ENCODE measurements at regions not wholly inside any gene's neighbourhood (a gene's known extent, or its start where the extent isn't known, plus 50 kb on each side); places are given as distances from the start of the nearest gene placed in this dataset.

DNA sequence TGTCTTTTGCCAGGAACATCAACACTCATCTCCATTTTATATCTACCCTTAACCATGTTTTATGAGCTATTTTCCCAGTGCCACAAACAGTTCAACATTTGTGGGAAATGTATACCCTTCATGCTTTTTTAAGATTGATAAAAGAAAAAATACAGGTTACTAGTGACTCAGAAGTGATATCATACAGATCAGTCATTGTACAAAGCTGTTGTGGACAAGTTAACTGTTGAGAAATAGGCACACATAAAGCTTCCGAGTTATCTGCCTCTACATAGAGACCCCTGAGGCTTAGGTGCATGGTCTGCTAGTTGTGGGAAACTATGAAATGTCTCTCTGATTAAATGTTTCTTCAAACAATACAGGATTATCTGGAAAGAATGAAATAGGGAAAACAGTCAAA is 96.3 kb downstream of the LSM5 start:
- CTCF ChIA-PET, result interaction anchor here (0.6 kb wide), 1 partner anchor 398 kb away, joined by 3 read pairs; no protein-coding TSS in a partner anchor
- intact Hi-C loops (cut with micrococcal nuclease), result no loop called here
- no peak for DNase-seq (ENCODE audit: unreplicated experiment)
- no peak overlapping the region for H3K27ac Mint-ChIP-seq (ENCODE audit: low read depth, unreplicated experiment)
- no peaks in the 10 kb centered on the region for H3K9me3 Mint-ChIP-seq (ENCODE audit: unreplicated experiment)
- H3K4me3 Mint-ChIP-seq (ENCODE audit: unreplicated experiment), result no peak overlapping the region
- H3K36me3 Mint-ChIP-seq (ENCODE audit: insufficient read depth, unreplicated experiment), result peaks cover 6% of the 10 kb centered on the region
- POLR2A ChIA-PET, result no interaction called here
- BruUV-seq (replicated peaks), result no TSS peak
- TF ChIP-seq, protein P1, sequence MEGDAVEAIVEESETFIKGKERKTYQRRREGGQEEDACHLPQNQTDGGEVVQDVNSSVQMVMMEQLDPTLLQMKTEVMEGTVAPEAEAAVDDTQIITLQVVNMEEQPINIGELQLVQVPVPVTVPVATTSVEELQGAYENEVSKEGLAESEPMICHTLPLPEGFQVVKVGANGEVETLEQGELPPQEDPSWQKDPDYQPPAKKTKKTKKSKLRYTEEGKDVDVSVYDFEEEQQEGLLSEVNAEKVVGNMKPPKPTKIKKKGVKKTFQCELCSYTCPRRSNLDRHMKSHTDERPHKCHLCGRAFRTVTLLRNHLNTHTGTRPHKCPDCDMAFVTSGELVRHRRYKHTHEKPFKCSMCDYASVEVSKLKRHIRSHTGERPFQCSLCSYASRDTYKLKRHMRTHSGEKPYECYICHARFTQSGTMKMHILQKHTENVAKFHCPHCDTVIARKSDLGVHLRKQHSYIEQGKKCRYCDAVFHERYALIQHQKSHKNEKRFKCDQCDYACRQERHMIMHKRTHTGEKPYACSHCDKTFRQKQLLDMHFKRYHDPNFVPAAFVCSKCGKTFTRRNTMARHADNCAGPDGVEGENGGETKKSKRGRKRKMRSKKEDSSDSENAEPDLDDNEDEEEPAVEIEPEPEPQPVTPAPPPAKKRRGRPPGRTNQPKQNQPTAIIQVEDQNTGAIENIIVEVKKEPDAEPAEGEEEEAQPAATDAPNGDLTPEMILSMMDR (IDR thresholded peaks at IDR 0.05; ENCODE audit: unreplicated experiment), result no peak
- peaks cover 37% of the 10 kb centered on the region for H3K27me3 Mint-ChIP-seq (ENCODE audit: insufficient read depth, unreplicated experiment)
- no peaks in the 10 kb centered on the region for H3K4me1 Mint-ChIP-seq (ENCODE audit: insufficient read depth, unreplicated experiment)

GRCh38 chr7:32390210-32390609 is 100.0 kb downstream of the LSM5 start:
- intact Hi-C loops (cut with micrococcal nuclease), result no loop called here
- H3K36me3 Mint-ChIP-seq (ENCODE audit: insufficient read depth, unreplicated experiment), result peaks cover 6% of the 10 kb centered on the region
- no peaks in the 10 kb centered on the region for H3K9me3 Mint-ChIP-seq (ENCODE audit: unreplicated experiment)
- ChIA-PET POLR2A (no interaction called here), CTCF (interaction anchor here (1.9 kb wide), 1 partner anchor 89 kb away, joined by 6 read pairs; no protein-coding TSS in a partner anchor)
- DNase-seq (ENCODE audit: unreplicated experiment), result no peak
- H3K4me3 Mint-ChIP-seq (ENCODE audit: unreplicated experiment), result no peak overlapping the region
- no peaks in the 10 kb centered on the region for H3K4me1 Mint-ChIP-seq (ENCODE audit: insufficient read depth, unreplicated experiment)
- peaks cover 27% of the 10 kb centered on the region for H3K27me3 Mint-ChIP-seq (ENCODE audit: insufficient read depth, unreplicated experiment)
- no TSS peak for BruUV-seq (replicated peaks)
- H3K27ac Mint-ChIP-seq (ENCODE audit: low read depth, unreplicated experiment), result no peak overlapping the region
- TF ChIP-seq, protein P1 (IDR thresholded peaks at IDR 0.05; ENCODE audit: unreplicated experiment), result no peak

GRCh38 chr7:32385316-32385956 is 104.7 kb downstream of the LSM5 start:
- Mint-ChIP-seq H3K4me1 (ENCODE audit: insufficient read depth, unreplicated experiment) (no peaks in the 10 kb centered on the region), H3K36me3 (ENCODE audit: insufficient read depth, unreplicated experiment) (no peaks in the 10 kb centered on the region), H3K27ac (ENCODE audit: low read depth, unreplicated experiment) (no peak overlapping the region), H3K9me3 (ENCODE audit: unreplicated experiment) (no peaks in the 10 kb centered on the region), H3K4me3 (ENCODE audit: unreplicated experiment) (no peak overlapping the region), H3K27me3 (ENCODE audit: insufficient read depth, unreplicated experiment) (peaks cover 33% of the 10 kb centered on the region)
- ChIA-PET CTCF (interaction anchor here (0.5 to 1.2 kb wide), 4 partner anchors 29 to 371 kb away, joined by 3 to 6 read pairs (median 4); no protein-coding TSS in a partner anchor), POLR2A (no interaction called here)
- TF ChIP-seq, protein P1 (IDR thresholded peaks at IDR 0.05; ENCODE audit: unreplicated experiment), result no peak
- intact Hi-C loops (cut with micrococcal nuclease), result no loop called here
- no TSS peak for BruUV-seq (replicated peaks)
- no peak for DNase-seq (ENCODE audit: unreplicated experiment)

DNA sequence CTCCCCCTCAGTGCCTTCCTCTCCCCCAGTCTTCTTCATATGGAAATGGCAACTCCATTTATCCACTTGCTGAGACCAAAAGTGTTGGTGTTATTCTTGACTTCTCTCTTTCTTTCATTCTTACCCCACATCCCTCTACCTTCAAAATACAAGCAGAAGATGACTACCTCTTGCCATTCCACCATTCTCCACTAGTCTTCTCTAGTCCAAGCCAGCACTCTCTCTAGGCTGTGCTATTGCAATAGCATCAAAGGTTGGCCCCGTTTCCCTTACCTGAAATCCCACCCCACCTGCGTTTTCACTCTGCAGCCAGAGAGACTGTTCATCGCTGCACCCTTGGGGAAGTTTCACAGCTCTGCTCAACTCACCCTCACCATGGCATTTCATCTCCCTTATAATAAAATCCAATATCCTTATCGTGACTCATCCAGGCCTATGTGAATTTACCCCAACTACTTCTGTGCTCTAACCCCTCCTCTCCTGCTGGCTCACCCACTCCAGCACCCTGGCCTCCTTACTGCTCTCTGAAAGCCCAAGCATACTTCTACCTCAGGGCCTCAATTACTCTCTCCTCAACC is 109.1 kb downstream of the LSM5 start:
- no peaks in the 10 kb centered on the region for H3K4me1 Mint-ChIP-seq (ENCODE audit: insufficient read depth, unreplicated experiment)
- TF ChIP-seq, protein P1 (IDR thresholded peaks at IDR 0.05; ENCODE audit: unreplicated experiment), result no peak
- DNase-seq (ENCODE audit: unreplicated experiment), result no peak
- intact Hi-C loops (cut with micrococcal nuclease), result no loop called here
- no peak overlapping the region for H3K27ac Mint-ChIP-seq (ENCODE audit: low read depth, unreplicated experiment)
- ChIA-PET CTCF (no interaction called here), POLR2A (no interaction called here)
- H3K9me3 Mint-ChIP-seq (ENCODE audit: unreplicated experiment), result no peaks in the 10 kb centered on the region
- H3K36me3 Mint-ChIP-seq (ENCODE audit: insufficient read depth, unreplicated experiment), result no peaks in the 10 kb centered on the region
- peaks cover 44% of the 10 kb centered on the region for H3K27me3 Mint-ChIP-seq (ENCODE audit: insufficient read depth, unreplicated experiment)
- BruUV-seq (replicated peaks), result no TSS peak
- H3K4me3 Mint-ChIP-seq (ENCODE audit: unreplicated experiment), result no peak overlapping the region

Data from MCF 10A (cell line).